ENCODE measurements at regions not wholly inside any gene's neighbourhood (a gene's known extent, or its start where the extent isn't known, plus 50 kb on each side); places are given as distances from the start of the nearest gene placed in this dataset.

GRCh38 chr12:46445093-46445492, 72.5 kb upstream of the SLC38A2 start:
- TF ChIP-seq CTCF (conservative IDR thresholded peaks at IDR 0.05) (no peak), ZFX (IDR thresholded peaks at IDR 0.05) (no peak)

Measured in C4-2B (cell line).